GM12892 (cell line): ENCODE measurements at regions not wholly inside any gene's neighbourhood (a gene's known extent, or its start where the extent isn't known, plus 50 kb on each side); places are given as distances from the start of the nearest gene placed in this dataset.

Experiments used
- POLR2A ChIP-seq: IDR thresholded peaks from 2 replicates; pipeline ENCODE4 v1.6.1; 2011; ENCODE audit warnings: low read depth, low read length, control low read depth
- POLR2AphosphoS5 ChIP-seq: IDR thresholded peaks from 2 replicates; pipeline ENCODE4 v1.6.1; 2011; ENCODE audit warnings: low read depth, low read length, control low read depth

GRCh38 chr2:45329045-45329677 is 281.9 kb downstream of the SRBD1 start:
- no peak for TF ChIP-seq POLR2A
- no peak for TF ChIP-seq POLR2AphosphoS5
